Psoas muscle (tissue), 7 donors: ENCODE measurements at regions not wholly inside any gene's neighbourhood (a gene's known extent, or its start where the extent isn't known, plus 50 kb on each side); places are given as distances from the start of the nearest gene placed in this dataset.

ENCODE experiments used
- ATAC-seq, 4 donors: fragments of 200-7000 bp; cut with Tn5 transposase; one replicate each; pipeline ENCODE4 v1.9.1; 2020; ENCODE audit warnings: moderate library complexity in 3 of 4, mild to moderate bottlenecking in 2 of 4
- DNase-seq, 2 donors: peaks; one replicate each; pipeline ENCODE4 v3.0.0-alpha.2; 2020
- H3K27ac ChIP-seq: fragments of 200-600 bp; one replicate; pipeline ENCODE4 v1.8.0; 2022
- H3K27me3 ChIP-seq, 3 donors: fragments of 200-600 bp in 1 of 3; one replicate each; pipeline versions ENCODE4 v1.6.1 to v1.8.0; 2013 to 2022; ENCODE audit warnings: low read length in 2 of 3, mild to moderate bottlenecking in 2 of 3, moderate library complexity in 1 of 3; ENCODE audit not compliant: insufficient read depth in 3 of 3
- H3K36me3 ChIP-seq, 2 donors: fragments of 200-600 bp in 1 of 2; one replicate each; pipeline versions ENCODE4 v1.6.1 to v1.8.0; 2013 to 2022; ENCODE audit warnings: low read depth in 1 of 2, mild to moderate bottlenecking in 1 of 2, moderate library complexity in 1 of 2; ENCODE audit not compliant: insufficient read depth in 1 of 2
- H3K4me1 ChIP-seq: fragments of 200-600 bp; one replicate; pipeline ENCODE4 v1.8.0; 2022
- H3K4me3 ChIP-seq: fragments of 200-600 bp; one replicate; pipeline ENCODE4 v1.8.0; 2022; ENCODE audit warnings: mild to moderate bottlenecking
- H3K9me3 ChIP-seq: fragments of 200-600 bp; one replicate; pipeline ENCODE4 v1.8.0; 2022
- CTCF ChIP-seq: fragments of 200-600 bp; IDR thresholded peaks from one replicate; pipeline ENCODE4 v1.8.0; 2022; ENCODE audit warnings: antibody characterized with exemption
- WGBS, 3 donors: extraction: QIAGEN DNeasy Blood & Tissue Kit; methylation state at CpG; one replicate each; pipeline versions ENCODE4 v1.1.6 to v1.1.7; 2013; 5-methylcytosine and 5-hydroxymethylcytosine counted together
- intact Hi-C, 2 donors: fragments of 100-400 bp; cut with DNase I; formaldehyde crosslinking; loops; one replicate each; pipeline versions ENCODE4 v1.11.0 to v1.14.2; 2022
- donor health status: healthy with polysubstance abuse.
- donor health status: DM: no; HTN: no; CAD: no; lungs with moderate emphysema.
- donor health status: Bipolar disorder and iron deficiency.
- donor health status: healthy.
- donor health status: DM: yes; HTN: yes; CAD: no.
- donor health status: DM: no; HTN: no; CAD: no.
- donor health status: DM: yes; HTN: yes; CAD: no.

- intact Hi-C loops, result no loop called here
- Histone ChIP-seq H3K36me3 (no peaks in the 10 kb centered on the region), H3K27me3 (peaks cover 0 to 2% (median 0%) of the 10 kb centered on the region in 3 donors), H3K4me1 (no peaks in the 10 kb centered on the region), H3K9me3 (no peaks in the 10 kb centered on the region), H3K4me3 (no peak overlapping the region), H3K27ac (no peak overlapping the region)
- WGBS, 3 donors, result 78 to 83% (median 79%) methylated on average over 2 of the region's 2 CpGs
- no peak for TF ChIP-seq CTCF
- no peak for DNase-seq
- no peak for ATAC-seq
These were observed 95.7 kb downstream of the TEX51 start for GRCh38 chr2:126994340-126994777.

GRCh38 chr2:126995621-126996377 is 97.1 kb downstream of the TEX51 start:
- 46 to 70% (median 68%) methylated on average over 5 of the region's 5 CpGs for WGBS, 3 donors
- Histone ChIP-seq H3K4me3 (no peak overlapping the region), H3K27ac (no peak overlapping the region), H3K9me3 (no peaks in the 10 kb centered on the region), H3K4me1 (no peaks in the 10 kb centered on the region), H3K36me3 (no peaks in the 10 kb centered on the region), H3K27me3 (no peaks in the 10 kb centered on the region)
- DNase-seq (no peak), ATAC-seq (no peak)
- intact Hi-C loops, result no loop called here
- TF ChIP-seq CTCF, result no peak

GRCh38 chr2:126996378-126996699 is 97.6 kb downstream of the TEX51 start:
- H3K27ac ChIP-seq, result no peak overlapping the region
- intact Hi-C loops, result no loop called here
- no peak for TF ChIP-seq CTCF
- no peaks in the 10 kb centered on the region for H3K9me3 ChIP-seq
- WGBS, 3 donors, result 89 to 100% (median 96%) methylated on average over 1 of the region's 1 CpG
- H3K27me3 ChIP-seq, result no peaks in the 10 kb centered on the region
- H3K4me1 ChIP-seq, result no peaks in the 10 kb centered on the region
- no peak overlapping the region for H3K4me3 ChIP-seq
- no peaks in the 10 kb centered on the region for H3K36me3 ChIP-seq
- ATAC-seq, result no peak
- no peak for DNase-seq
